ENCODE measurements at regions not wholly inside any gene's neighbourhood (a gene's known extent, or its start where the extent isn't known, plus 50 kb on each side); places are given as distances from the start of the nearest gene placed in this dataset.

GRCh38 chr6:91786474-91787184, 1199.8 kb upstream of the MAP3K7 start:
- Histone ChIP-seq H4K20me1 (ENCODE audit: control insufficient read depth, extremely low read depth, insufficient read depth, low read length) (no peaks in the 10 kb centered on the region), H3K27me3 (ENCODE audit: control insufficient read depth, extremely low read depth, insufficient read depth, low read length) (no peaks in the 10 kb centered on the region), H3K79me2 (ENCODE audit: control insufficient read depth, insufficient read depth, low read length) (no peaks in the 10 kb centered on the region), H3K27ac (ENCODE audit: control insufficient read depth, insufficient read depth, low read length) (no peak overlapping the region), H3K9ac (ENCODE audit: control insufficient read depth, extremely low read depth, insufficient read depth, low read length) (no peak overlapping the region), H2AFZ (ENCODE audit: control insufficient read depth, low read length) (peak overlapping the region; percentile 12), H3K4me1 (ENCODE audit: control insufficient read depth, extremely low read depth, insufficient read depth, low read length) (no peaks in the 10 kb centered on the region), H3K9me1 (ENCODE audit: control insufficient read depth, extremely low read depth, insufficient read depth, low read length) (no peaks in the 10 kb centered on the region), H3K4me3 (ENCODE audit: control insufficient read depth in 2 of 3, extremely low read depth in 1 of 3, insufficient read depth in 2 of 3, low read depth in 1 of 3, low read length in 3 of 3) (no peak overlapping the region), H3K9me3 (ENCODE audit: control insufficient read depth, low read depth, low read length) (no peaks in the 10 kb centered on the region), H3K4me2 (ENCODE audit: control insufficient read depth, extremely low read depth, insufficient read depth, low read depth, low read length) (no peak overlapping the region), H3K36me3 (ENCODE audit: control insufficient read depth in 2 of 2, extremely low read depth in 1 of 2, insufficient read depth in 2 of 2, low read length in 2 of 2) (no peaks in the 10 kb centered on the region)
- TF ChIP-seq EZH2 (IDR thresholded peaks at IDR 0.05; ENCODE audit: low read length) (no peak), CTCF (optimal IDR thresholded peaks at IDR 0.05 in 1 of 3, IDR thresholded peaks at IDR 0.05 in 1 of 3, conservative IDR thresholded peaks at IDR 0.05 in 1 of 3; ENCODE audit: extremely low read depth in 1 of 3, insufficient read depth in 2 of 3, low read length in 3 of 3) (no peak)
- FAIRE-seq (no peak), DNase-seq (ENCODE audit: low read depth, low spot score) (no peak)
- dilution Hi-C loops (cut with MboI; ENCODE audit: extremely low pct_ligation_motif_present, low sequenced_read_pairs) = no loop called here

- no peaks in the 10 kb centered on the region for H3K4me1 ChIP-seq (ENCODE audit: control insufficient read depth, extremely low read depth, insufficient read depth, low read length)
- no peaks in the 10 kb centered on the region for H4K20me1 ChIP-seq (ENCODE audit: control insufficient read depth, extremely low read depth, insufficient read depth, low read length)
- H2AFZ ChIP-seq (ENCODE audit: control insufficient read depth, low read length) = no peak overlapping the region
- H3K79me2 ChIP-seq (ENCODE audit: control insufficient read depth, insufficient read depth, low read length) = no peaks in the 10 kb centered on the region
- FAIRE-seq (no peak), DNase-seq (ENCODE audit: low read depth, low spot score) (no peak)
- H3K9ac ChIP-seq (ENCODE audit: control insufficient read depth, extremely low read depth, insufficient read depth, low read length) = no peak overlapping the region
- no peaks in the 10 kb centered on the region for H3K9me1 ChIP-seq (ENCODE audit: control insufficient read depth, extremely low read depth, insufficient read depth, low read length)
- no peaks in the 10 kb centered on the region for H3K9me3 ChIP-seq (ENCODE audit: control insufficient read depth, low read depth, low read length)
- H3K27ac ChIP-seq (ENCODE audit: control insufficient read depth, insufficient read depth, low read length) = no peak overlapping the region
- H3K4me2 ChIP-seq (ENCODE audit: control insufficient read depth, extremely low read depth, insufficient read depth, low read depth, low read length) = no peak overlapping the region
- H3K27me3 ChIP-seq (ENCODE audit: control insufficient read depth, extremely low read depth, insufficient read depth, low read length) = no peaks in the 10 kb centered on the region
- dilution Hi-C loops (cut with MboI; ENCODE audit: extremely low pct_ligation_motif_present, low sequenced_read_pairs) = no loop called here
- no peaks in the 10 kb centered on the region for H3K36me3 ChIP-seq (ENCODE audit: control insufficient read depth in 2 of 2, extremely low read depth in 1 of 2, insufficient read depth in 2 of 2, low read length in 2 of 2)
- H3K4me3 ChIP-seq (ENCODE audit: control insufficient read depth in 2 of 3, extremely low read depth in 1 of 3, insufficient read depth in 2 of 3, low read depth in 1 of 3, low read length in 3 of 3) = no peak overlapping the region
- TF ChIP-seq EZH2 (IDR thresholded peaks at IDR 0.05; ENCODE audit: low read length) (no peak), CTCF (optimal IDR thresholded peaks at IDR 0.05 in 1 of 3, IDR thresholded peaks at IDR 0.05 in 1 of 3, conservative IDR thresholded peaks at IDR 0.05 in 1 of 3; ENCODE audit: extremely low read depth in 1 of 3, insufficient read depth in 2 of 3, low read length in 3 of 3) (no peak)
Measured at GRCh38 chr6:91782802-91783201, 1195.9 kb upstream of the MAP3K7 start.

All from keratinocyte (primary cell).